Transverse colon (tissue), 4 donors: ENCODE measurements at regions not wholly inside any gene's neighbourhood (a gene's known extent, or its start where the extent isn't known, plus 50 kb on each side); places are given as distances from the start of the nearest gene placed in this dataset.

Source experiments
- DNase-seq: peaks from one replicate; pipeline ENCODE4 v3.0.0-alpha.2; 2019
- H3K27ac ChIP-seq, 4 donors: fragments of 200-600 bp; sonication (generic); 2 replicates each; pipeline ENCODE4 v1.5.1; 2016 to 2018; ENCODE audit warnings: inconsistent platforms in 4 of 4
- H3K27me3 ChIP-seq: fragments of 200-600 bp; sonication (generic); 2 replicates; pipeline ENCODE4 v1.5.1; 2017; ENCODE audit warnings: inconsistent platforms
- H3K36me3 ChIP-seq, 4 donors: fragments of 200-600 bp; sonication (generic); 2 replicates each; pipeline ENCODE4 v1.5.1; 2017 to 2019; ENCODE audit warnings: inconsistent platforms in 4 of 4
- H3K4me1 ChIP-seq, 4 donors: fragments of 200-600 bp; sonication (generic); 2 replicates each; pipeline ENCODE4 v1.5.1; 2017 to 2020; ENCODE audit warnings: inconsistent platforms in 4 of 4
- H3K4me3 ChIP-seq, 4 donors: fragments of 200-600 bp; sonication (generic); 1 replicate in 1 of 4; 2 replicates in 3 of 4; pipeline versions ENCODE4 v1.5.1 to v1.6.1; 2017 to 2019; ENCODE audit warnings: inconsistent platforms in 4 of 4
- H3K9me3 ChIP-seq, 2 donors: fragments of 200-600 bp; sonication (generic); 2 replicates each; pipeline ENCODE4 v1.5.1; 2017 to 2019; ENCODE audit warnings: inconsistent platforms in 2 of 2
- EP300 ChIP-seq: sonication (generic); formaldehyde crosslinking; IDR thresholded peaks from one replicate; pipeline ENCODE4 v1.6.1; 2017; ENCODE audit warnings: antibody characterized with exemption, low read depth
- POLR2A ChIP-seq: fragments of 450-650 bp; IDR thresholded peaks from one replicate; pipeline ENCODE4 v1.6.1; 2016; ENCODE audit warnings: antibody characterized with exemption, mild to moderate bottlenecking, moderate library complexity
- POLR2AphosphoS5 ChIP-seq, 3 donors: sonication (generic); formaldehyde crosslinking; IDR thresholded peaks; one replicate each; pipeline ENCODE4 v1.6.1; 2016; ENCODE audit warnings: antibody characterized with exemption in 3 of 3
- WGBS, 2 donors: methylation state at CpG; one replicate each; pipeline ENCODE4 v1.1.5; 2018; ENCODE audit warnings: low coverage in 1 of 2; 5-methylcytosine and 5-hydroxymethylcytosine counted together
- in situ Hi-C, 4 donors: fragments of 200-750 bp; cut with MboI; loops; one replicate each; pipeline versions ENCODE4 v1.15.0 to v1.15.1; 2017; ENCODE audit warnings: low sequenced_read_pairs in 3 of 4, low pct_ligation_motif_present in 1 of 4, low pct_unique_long_range_greater_than_20kb in 1 of 4
- intact Hi-C: fragments of 100-400 bp; cut with DNase I; formaldehyde crosslinking; loops from one replicate; pipeline ENCODE4 v1.15.1; 2023; ENCODE audit warnings: low total_unique reads
- TF ChIP-seq, protein P1 (sequence below), 5 experiments: fragments of 200-600 bp in 3 of 5; fragments of 450-650 bp in 2 of 5; sonication (generic) in 3 of 5; IDR thresholded peaks; 1 replicate in 2 of 5; 2 replicates in 3 of 5; pipeline ENCODE4 v1.5.1; 2016 to 2017; ENCODE audit warnings: antibody characterized with exemption in 5 of 5, inconsistent platforms in 3 of 5, mild to moderate bottlenecking in 2 of 5, moderate library complexity in 1 of 5

DNA sequence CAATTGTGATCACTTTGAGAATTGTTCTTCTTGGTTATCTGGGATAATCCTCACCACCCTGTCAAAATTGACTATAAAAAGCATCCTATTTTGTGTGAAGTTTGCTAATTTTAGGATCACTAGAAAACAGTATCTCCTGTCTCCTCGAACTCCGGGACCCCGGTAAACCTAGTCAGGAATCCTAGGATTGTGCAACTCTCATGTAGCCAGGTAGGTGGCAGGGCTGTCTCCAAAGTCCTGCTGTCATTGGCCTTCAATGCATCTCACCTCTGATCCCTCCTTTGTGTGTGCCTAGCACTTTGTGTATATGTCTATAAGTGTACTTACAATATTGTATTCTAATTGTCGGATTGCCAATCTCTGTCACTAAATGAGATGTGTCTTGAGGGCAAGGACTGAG is 1564.8 kb downstream of the RPA4 start:
- no peaks in the 10 kb centered on the region for H3K4me1 ChIP-seq
- H3K27me3 ChIP-seq = no peaks in the 10 kb centered on the region
- no peak for DNase-seq
- WGBS, 2 donors = 71% methylated on average over 4 of the region's 4 CpGs; no CpG with 5 or more reads in 1 of the 2 donors
- intact Hi-C loops = no loop called here
- no peaks in the 10 kb centered on the region for H3K36me3 ChIP-seq
- TF ChIP-seq POLR2AphosphoS5 (IDR thresholded peaks at IDR 0.05) (no peak), EP300 (no peak), POLR2A (no peak)
- TF ChIP-seq, protein P1, sequence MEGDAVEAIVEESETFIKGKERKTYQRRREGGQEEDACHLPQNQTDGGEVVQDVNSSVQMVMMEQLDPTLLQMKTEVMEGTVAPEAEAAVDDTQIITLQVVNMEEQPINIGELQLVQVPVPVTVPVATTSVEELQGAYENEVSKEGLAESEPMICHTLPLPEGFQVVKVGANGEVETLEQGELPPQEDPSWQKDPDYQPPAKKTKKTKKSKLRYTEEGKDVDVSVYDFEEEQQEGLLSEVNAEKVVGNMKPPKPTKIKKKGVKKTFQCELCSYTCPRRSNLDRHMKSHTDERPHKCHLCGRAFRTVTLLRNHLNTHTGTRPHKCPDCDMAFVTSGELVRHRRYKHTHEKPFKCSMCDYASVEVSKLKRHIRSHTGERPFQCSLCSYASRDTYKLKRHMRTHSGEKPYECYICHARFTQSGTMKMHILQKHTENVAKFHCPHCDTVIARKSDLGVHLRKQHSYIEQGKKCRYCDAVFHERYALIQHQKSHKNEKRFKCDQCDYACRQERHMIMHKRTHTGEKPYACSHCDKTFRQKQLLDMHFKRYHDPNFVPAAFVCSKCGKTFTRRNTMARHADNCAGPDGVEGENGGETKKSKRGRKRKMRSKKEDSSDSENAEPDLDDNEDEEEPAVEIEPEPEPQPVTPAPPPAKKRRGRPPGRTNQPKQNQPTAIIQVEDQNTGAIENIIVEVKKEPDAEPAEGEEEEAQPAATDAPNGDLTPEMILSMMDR (IDR thresholded peaks at IDR 0.05) = no peak
- H3K9me3 ChIP-seq = no peaks in the 10 kb centered on the region
- H3K4me3 ChIP-seq = no peak overlapping the region
- no peak overlapping the region for H3K27ac ChIP-seq
- in situ Hi-C loops = no loop called here

DNA sequence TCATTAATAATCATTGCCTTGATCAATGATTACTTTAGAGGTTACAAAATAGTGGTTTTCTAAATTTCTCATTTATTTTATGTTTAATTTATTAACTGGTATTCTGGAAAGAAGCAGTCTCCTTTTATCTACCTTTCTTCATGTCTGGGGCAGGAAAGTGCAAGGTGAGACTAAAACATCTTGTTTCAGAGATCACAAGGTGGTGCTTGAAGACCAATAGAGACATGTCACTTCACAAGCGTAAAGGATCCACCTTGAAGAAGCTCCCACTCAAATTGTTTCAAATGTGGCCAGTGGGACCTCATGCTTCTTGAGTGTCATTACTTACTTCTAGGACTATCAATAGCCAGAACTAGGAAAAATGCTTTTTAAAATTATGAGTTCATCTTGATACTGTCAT is 1568.7 kb downstream of the RPA4 start:
- in situ Hi-C loops = no loop called here

DNA sequence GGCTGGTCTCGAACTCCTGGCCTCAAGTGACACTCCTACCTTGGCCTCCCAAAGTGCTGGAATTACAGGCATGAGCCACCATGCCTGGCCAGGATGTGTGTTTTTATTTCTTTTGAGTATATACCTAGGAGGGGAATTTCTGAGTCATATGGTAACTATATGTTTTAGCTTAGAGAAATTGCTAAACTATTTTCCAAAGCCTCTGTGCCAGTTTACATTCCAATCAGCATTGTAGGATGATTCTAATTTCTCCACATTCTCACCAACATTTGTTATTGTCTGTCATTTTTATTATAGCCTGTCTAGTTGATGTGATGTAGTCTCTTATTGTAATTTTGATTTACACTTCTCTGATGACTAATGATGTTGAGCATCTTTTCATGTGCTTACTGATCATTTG is 1576.0 kb downstream of the RPA4 start:
- Histone ChIP-seq H3K36me3 (no peaks in the 10 kb centered on the region), H3K9me3 (no peaks in the 10 kb centered on the region), H3K4me3 (no peak overlapping the region), H3K27ac (no peak overlapping the region), H3K27me3 (no peaks in the 10 kb centered on the region), H3K4me1 (no peaks in the 10 kb centered on the region)
- no peak for DNase-seq
- intact Hi-C loops = no loop called here
- in situ Hi-C loops = no loop called here
- TF ChIP-seq POLR2AphosphoS5 (IDR thresholded peaks at IDR 0.05) (no peak), POLR2A (no peak), EP300 (no peak)
- TF ChIP-seq, protein P1 (IDR thresholded peaks at IDR 0.05) = no peak
- WGBS, 2 donors = 58% methylated on average over 1 of the region's 1 CpG; no CpG with 5 or more reads in 1 of the 2 donors

More for the DNA sequence above, 1568.7 kb downstream of the RPA4 start:
- intact Hi-C loops = no loop called here
- H3K4me3 ChIP-seq = no peak overlapping the region
- WGBS, 2 donors = 50% methylated on average over 1 of the region's 1 CpG; no CpG with 5 or more reads in 1 of the 2 donors
- TF ChIP-seq POLR2A = no peak
- TF ChIP-seq EP300 = no peak
- TF ChIP-seq, protein P1 (IDR thresholded peaks at IDR 0.05) = no peak
- TF ChIP-seq POLR2AphosphoS5 (IDR thresholded peaks at IDR 0.05) = no peak
- H3K27me3 ChIP-seq = no peaks in the 10 kb centered on the region
- H3K36me3 ChIP-seq = no peaks in the 10 kb centered on the region
- H3K9me3 ChIP-seq = no peaks in the 10 kb centered on the region
- H3K27ac ChIP-seq = no peak overlapping the region
- no peak for DNase-seq
- H3K4me1 ChIP-seq = no peaks in the 10 kb centered on the region

DNA sequence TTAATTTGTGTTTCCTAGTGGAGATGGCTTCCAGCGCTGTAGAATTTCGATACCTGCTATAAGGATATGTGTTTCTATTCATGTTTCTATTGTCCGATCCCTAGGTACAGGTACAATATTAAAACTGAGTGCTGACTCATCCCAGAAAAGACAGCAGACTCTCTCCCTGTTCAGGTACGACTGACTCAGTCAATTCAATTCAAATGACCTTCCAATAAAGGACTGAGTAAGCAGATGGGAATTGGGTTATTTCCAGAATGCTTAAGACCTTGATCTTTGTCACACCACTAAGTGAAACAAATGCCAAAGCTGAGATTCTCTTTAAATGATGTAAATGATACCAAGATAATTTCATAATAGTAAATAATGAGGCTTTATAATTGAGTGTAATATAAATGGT is 1596.9 kb downstream of the RPA4 start:
- no peaks in the 10 kb centered on the region for H3K36me3 ChIP-seq
- TF ChIP-seq, protein P1 (IDR thresholded peaks at IDR 0.05) = no peak
- TF ChIP-seq POLR2AphosphoS5 (IDR thresholded peaks at IDR 0.05) = no peak
- no peak for TF ChIP-seq EP300
- no peak for TF ChIP-seq POLR2A
- 79% methylated on average over 4 of the region's 4 CpGs; no CpG with 5 or more reads in 1 of the 2 donors for WGBS, 2 donors
- in situ Hi-C loops (no loop called here), intact Hi-C loops (no loop called here)
- H3K27ac ChIP-seq = no peak overlapping the region
- no peaks in the 10 kb centered on the region for H3K27me3 ChIP-seq
- no peaks in the 10 kb centered on the region for H3K4me1 ChIP-seq
- H3K4me3 ChIP-seq = no peak overlapping the region
- no peaks in the 10 kb centered on the region for H3K9me3 ChIP-seq
- DNase-seq = no peak
